ENCODE measurements at regions not wholly inside any gene's neighbourhood (a gene's known extent, or its start where the extent isn't known, plus 50 kb on each side); places are given as distances from the start of the nearest gene placed in this dataset.

DNA sequence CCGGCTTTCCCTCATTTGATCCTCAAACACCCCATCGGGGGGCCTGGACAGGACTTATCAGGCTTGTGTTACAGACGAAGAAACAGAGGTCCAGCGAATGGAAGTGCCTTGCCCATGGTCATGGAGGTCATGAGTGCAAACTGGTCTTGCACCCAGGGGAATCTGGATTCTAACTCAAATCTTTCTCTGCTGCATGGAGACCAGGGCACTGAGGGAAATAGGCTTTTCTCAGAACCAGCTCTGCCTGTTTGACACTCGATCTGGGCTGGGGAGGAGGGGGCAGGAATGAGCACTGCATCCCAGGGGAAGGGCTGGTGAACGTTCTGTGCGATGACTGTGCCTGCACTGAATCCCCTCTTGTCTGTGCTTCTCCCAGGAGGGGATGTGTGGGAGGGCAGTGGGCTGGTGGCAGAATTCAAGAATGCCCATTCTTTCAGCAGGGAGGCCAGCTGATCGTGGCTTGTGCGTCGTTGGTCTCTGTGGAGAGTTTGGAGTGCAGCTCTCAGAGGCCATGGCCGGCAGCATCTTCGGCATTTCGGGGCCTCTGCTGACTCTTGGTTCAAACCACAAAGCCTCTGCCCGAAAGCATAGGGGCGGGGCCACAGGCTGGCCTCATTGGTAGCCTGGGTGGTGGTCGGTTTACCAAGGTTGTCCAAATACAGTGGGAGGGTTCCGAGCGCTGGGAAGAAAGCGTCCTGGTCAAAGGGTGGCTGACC, 171.6 kb downstream of the DDX1 start:
- no peak overlapping the region for H3K4me3 ChIP-seq (ENCODE audit: low read depth, low read length)
- no peak for DNase-seq (ENCODE audit: low read depth)
- TF ChIP-seq, protein P1, sequence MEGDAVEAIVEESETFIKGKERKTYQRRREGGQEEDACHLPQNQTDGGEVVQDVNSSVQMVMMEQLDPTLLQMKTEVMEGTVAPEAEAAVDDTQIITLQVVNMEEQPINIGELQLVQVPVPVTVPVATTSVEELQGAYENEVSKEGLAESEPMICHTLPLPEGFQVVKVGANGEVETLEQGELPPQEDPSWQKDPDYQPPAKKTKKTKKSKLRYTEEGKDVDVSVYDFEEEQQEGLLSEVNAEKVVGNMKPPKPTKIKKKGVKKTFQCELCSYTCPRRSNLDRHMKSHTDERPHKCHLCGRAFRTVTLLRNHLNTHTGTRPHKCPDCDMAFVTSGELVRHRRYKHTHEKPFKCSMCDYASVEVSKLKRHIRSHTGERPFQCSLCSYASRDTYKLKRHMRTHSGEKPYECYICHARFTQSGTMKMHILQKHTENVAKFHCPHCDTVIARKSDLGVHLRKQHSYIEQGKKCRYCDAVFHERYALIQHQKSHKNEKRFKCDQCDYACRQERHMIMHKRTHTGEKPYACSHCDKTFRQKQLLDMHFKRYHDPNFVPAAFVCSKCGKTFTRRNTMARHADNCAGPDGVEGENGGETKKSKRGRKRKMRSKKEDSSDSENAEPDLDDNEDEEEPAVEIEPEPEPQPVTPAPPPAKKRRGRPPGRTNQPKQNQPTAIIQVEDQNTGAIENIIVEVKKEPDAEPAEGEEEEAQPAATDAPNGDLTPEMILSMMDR (IDR thresholded peaks at IDR 0.05; ENCODE audit: control insufficient read depth, extremely low read depth, insufficient read depth) = no peak

DNA sequence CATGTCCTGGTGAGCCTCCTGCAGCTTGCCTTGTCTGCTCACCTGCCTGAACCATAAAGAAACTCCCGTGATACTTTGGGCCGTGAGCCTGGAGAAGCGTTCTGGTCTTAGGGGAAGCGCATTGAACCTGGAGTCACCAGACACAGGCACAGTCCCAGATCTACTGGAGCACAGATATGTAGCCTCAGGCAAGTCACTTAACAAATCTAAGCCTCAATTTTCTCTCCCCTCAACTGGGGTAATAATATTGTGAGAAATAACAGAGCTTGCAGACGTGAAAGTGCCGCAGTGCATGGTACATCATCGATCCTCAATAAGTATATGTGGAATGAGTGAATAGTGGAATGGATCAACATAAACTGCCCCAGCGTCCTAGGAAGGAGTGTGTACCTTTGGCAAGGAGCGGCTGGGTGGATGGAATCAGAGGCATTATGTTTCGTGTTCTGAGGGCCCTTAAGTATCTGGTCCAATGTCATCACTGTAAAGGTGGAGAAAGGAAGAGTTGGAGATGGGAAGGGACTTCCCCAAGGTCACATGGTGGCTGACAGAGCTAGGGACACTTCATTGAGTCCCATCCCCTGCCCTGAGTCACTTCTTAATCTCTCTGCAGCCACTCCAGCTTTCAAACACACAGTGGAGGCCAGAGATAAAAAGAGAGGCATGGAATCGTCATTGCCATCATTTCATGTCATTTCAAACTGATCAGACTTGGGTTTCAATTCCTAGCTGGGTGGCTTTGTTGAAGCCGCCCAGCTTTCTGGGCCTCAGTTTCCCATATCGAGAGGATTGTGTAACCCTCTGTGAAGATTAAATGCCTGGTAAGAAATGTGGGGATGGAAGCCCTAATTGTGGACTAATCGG, 172.4 kb downstream of the DDX1 start:
- no peak for DNase-seq (ENCODE audit: low read depth)
- TF ChIP-seq, protein P1 (IDR thresholded peaks at IDR 0.05; ENCODE audit: control insufficient read depth, extremely low read depth, insufficient read depth) = no peak
- no peak overlapping the region for H3K4me3 ChIP-seq (ENCODE audit: low read depth, low read length)

DNA sequence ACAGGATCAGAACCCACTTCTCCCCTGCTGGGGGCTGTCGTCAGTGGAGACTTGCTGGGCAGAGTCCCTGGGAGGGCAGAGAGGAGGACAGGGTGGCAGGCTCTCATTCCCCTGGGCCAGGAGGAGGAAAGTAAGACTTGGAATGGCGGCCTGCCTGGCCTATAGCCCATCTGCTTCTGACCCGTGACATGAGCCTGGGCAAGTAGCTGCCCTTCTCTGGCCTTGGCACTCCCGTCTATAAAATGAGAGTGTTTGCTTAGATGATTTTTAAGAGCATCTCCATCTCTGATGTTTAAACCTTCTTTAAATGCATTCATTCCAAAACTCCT, 173.0 kb downstream of the DDX1 start:
- peak; percentile 15 for DNase-seq (ENCODE audit: low read depth)
- TF ChIP-seq, protein P1 (IDR thresholded peaks at IDR 0.05; ENCODE audit: control insufficient read depth, extremely low read depth, insufficient read depth) = no peak
- no peak overlapping the region for H3K4me3 ChIP-seq (ENCODE audit: low read depth, low read length)

DNA sequence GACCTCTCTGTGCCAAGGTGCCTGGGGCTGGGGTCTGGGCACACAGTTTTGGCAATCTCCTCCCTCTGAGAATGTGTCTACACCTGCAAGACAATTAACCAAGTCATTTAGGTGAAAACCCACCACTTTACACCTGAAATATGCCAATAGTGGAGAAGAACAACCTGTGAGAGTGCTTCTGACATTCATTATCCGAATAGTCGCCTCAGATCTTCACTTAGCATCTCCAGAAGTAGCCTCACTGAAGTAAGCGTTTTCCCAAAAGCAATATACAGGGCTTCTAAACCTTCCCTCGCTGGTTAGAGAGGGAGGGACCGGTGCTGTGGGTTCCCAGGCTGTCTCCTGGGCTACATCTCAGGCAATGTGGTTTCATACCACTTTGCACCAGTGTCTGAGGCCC, 173.5 kb downstream of the DDX1 start:
- TF ChIP-seq, protein P1 (IDR thresholded peaks at IDR 0.05; ENCODE audit: control insufficient read depth, extremely low read depth, insufficient read depth) = no peak
- no peak overlapping the region for H3K4me3 ChIP-seq (ENCODE audit: low read depth, low read length)
- DNase-seq (ENCODE audit: low read depth) = no peak

DNA sequence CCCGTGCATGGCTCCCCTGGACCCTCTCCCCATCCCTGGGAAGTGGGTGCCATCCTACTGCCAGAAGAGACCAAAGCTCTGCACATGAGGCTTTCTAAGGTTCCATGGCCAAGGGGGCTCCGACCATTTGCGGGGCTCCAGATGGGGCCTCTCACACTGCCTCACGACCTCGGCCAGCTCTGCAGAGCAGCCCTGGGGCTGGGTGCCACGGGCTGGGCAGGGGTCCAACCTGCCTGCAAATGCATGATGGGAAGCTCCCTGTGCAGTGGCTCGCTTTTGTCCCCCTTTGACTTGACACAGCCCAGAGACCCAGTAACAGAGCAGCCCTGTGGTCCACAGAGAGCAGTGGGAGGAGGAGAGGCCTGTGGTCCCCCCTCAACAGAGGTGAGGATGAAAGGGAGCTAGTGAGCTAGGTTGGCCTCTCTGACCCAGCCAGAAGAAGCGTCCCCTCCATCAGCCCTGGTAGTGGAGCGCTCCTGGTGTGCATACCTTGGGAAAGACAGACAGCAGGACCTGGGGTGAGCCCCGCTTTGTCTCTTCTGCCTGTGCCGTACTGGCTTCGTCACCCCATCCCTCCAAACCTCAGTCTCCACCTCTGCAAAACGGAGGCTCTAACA, 174.1 kb downstream of the DDX1 start:
- TF ChIP-seq, protein P1 (IDR thresholded peaks at IDR 0.05; ENCODE audit: control insufficient read depth, extremely low read depth, insufficient read depth) = no peak
- H3K4me3 ChIP-seq (ENCODE audit: low read depth, low read length) = no peak overlapping the region
- no peak for DNase-seq (ENCODE audit: low read depth)

DNA sequence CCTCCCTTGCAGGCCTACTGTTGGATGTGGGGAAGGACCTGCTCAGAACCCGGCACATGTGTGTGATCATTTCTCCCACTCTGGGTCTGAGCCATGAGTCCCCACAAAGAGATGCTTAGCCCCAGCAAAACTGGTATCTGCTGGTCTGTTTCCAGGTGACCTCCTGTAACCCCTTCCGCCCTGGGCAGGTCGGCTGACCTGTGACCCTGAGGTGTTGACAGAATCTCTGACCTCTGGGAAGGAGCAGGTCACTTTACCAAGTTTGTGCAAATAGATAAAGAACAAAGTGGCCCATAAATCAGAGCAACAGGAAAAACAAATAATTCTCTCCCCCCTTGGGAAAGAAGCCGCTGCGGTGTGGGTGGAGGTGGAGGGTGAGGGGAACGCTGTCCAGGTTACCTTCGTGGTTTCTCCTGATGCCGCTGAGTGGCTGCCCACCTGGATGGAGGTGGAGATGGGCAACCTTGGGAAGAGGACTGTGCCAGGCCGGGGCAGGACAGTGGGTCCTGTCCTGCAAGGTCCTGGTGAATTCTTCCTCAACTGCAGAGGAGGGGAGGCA, 174.0 kb upstream of the MYCN start:
- peak; percentile 58 for DNase-seq (ENCODE audit: low read depth)
- TF ChIP-seq, protein P1 (IDR thresholded peaks at IDR 0.05; ENCODE audit: control insufficient read depth, extremely low read depth, insufficient read depth) = no peak
- no peak overlapping the region for H3K4me3 ChIP-seq (ENCODE audit: low read depth, low read length)

Data from LNCaP clone FGC (cell line).